ENCODE measurements at regions not wholly inside any gene's neighbourhood (a gene's known extent, or its start where the extent isn't known, plus 50 kb on each side); places are given as distances from the start of the nearest gene placed in this dataset.

DNA sequence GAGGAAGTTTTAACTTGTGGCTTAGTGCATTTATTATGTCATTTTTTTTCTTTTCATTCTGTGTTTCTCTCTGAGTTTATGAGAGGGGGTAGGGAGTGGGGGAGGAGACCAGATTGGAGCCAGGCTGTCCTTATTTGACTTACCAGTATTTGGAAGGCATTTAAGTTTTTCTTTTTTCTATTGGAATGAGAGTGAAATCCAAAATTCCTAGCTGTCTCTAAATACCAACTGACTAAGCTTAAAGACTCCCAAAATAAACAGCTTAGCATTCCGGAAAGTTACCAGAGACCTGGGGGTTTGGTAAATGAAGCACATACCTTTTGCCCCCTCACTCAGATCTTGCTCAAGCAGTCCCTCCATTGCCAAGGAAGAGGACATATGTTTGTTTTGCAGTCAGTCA is 581.9 kb upstream of the BRINP1 start:
- no peak overlapping the region for H3K4me3 ChIP-seq
- no peak for FAIRE-seq
- no peaks in the 10 kb centered on the region for H3K9me3 ChIP-seq
- H3K27ac ChIP-seq: no peak overlapping the region
- no peaks in the 10 kb centered on the region for H3K4me1 ChIP-seq
- ATAC-seq: no peak
- no peak overlapping the region for H3K4me2 ChIP-seq
- 5% methylated on average over 1 of the region's 1 CpG for WGBS (ENCODE audit: missing lambda C conversion rate)
- ChIA-PET CTCF (interaction anchor here (0.5 to 3.1 kb wide), 4 partner anchors 9 to 504 kb away, joined by 3 to 13 read pairs (median 4); no protein-coding TSS in a partner anchor), POLR2A (no interaction called here)
- TF ChIP-seq EHMT2 (IDR thresholded peaks at IDR 0.05; ENCODE audit: low read depth): no peak
- no peak for DNase-seq (ENCODE audit: low read depth in 1 of 2, low spot score in 1 of 2)

DNA sequence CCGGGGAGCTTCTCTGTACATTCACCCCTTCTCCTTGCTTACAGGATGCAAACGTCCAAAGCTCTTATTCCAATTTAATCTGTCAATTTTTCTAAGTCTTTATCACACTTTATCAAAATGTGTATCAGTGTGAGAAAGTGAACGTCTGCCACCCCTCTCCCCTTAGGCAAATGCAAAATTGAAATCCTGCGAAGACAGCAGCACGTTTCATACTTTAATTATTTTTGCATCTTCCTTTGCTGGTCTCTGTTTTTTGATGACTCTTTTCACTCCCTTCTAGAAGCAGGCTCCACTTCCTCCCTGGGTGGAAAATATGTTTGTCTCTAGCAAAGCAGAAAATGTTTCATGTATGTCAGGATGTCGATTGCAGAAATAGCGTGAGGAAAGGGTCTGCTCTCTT is 576.5 kb upstream of the BRINP1 start:
- DNase-seq (ENCODE audit: low read depth in 1 of 2, low spot score in 1 of 2) (no peak), FAIRE-seq (no peak), ATAC-seq (no peak)
- H3K4me1 ChIP-seq: no peaks in the 10 kb centered on the region
- H3K4me2 ChIP-seq: no peak overlapping the region
- POLR2A ChIA-PET: no interaction called here
- no peak for TF ChIP-seq MAFK (IDR thresholded peaks at IDR 0.05; ENCODE audit: partially characterized antibody)
- TF ChIP-seq EP300 (IDR thresholded peaks at IDR 0.05): no peak
- no peak for TF ChIP-seq TP53 (CRISPR knock-in tag; IDR thresholded peaks at IDR 0.05)
- TF ChIP-seq NR3C1 (IDR thresholded peaks at IDR 0.05): no peak
- no peak for TF ChIP-seq BHLHE40 (IDR thresholded peaks at IDR 0.05; ENCODE audit: low read depth, low read length)
- no peak for TF ChIP-seq RNF2 (IDR thresholded peaks at IDR 0.05; ENCODE audit: borderline replicate concordance, low read depth)
- TF ChIP-seq CHD4 (IDR thresholded peaks at IDR 0.05; ENCODE audit: borderline replicate concordance): no peak
- TF ChIP-seq ZFP36 (IDR thresholded peaks at IDR 0.05; ENCODE audit: borderline replicate concordance, partially characterized antibody): no peak
- TF ChIP-seq, protein P1, sequence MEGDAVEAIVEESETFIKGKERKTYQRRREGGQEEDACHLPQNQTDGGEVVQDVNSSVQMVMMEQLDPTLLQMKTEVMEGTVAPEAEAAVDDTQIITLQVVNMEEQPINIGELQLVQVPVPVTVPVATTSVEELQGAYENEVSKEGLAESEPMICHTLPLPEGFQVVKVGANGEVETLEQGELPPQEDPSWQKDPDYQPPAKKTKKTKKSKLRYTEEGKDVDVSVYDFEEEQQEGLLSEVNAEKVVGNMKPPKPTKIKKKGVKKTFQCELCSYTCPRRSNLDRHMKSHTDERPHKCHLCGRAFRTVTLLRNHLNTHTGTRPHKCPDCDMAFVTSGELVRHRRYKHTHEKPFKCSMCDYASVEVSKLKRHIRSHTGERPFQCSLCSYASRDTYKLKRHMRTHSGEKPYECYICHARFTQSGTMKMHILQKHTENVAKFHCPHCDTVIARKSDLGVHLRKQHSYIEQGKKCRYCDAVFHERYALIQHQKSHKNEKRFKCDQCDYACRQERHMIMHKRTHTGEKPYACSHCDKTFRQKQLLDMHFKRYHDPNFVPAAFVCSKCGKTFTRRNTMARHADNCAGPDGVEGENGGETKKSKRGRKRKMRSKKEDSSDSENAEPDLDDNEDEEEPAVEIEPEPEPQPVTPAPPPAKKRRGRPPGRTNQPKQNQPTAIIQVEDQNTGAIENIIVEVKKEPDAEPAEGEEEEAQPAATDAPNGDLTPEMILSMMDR (IDR thresholded peaks at IDR 0.05): no peak
- no peak for TF ChIP-seq TFCP2L1 (CRISPR knock-in tag; IDR thresholded peaks at IDR 0.05)
- no peak for TF ChIP-seq RAD21 (conservative IDR thresholded peaks at IDR 0.05 in 1 of 2, IDR thresholded peaks at IDR 0.05 in 1 of 2)
- no peak for TF ChIP-seq CHD2 (IDR thresholded peaks at IDR 0.05; ENCODE audit: low read length, partially characterized antibody)
- TF ChIP-seq FOSL2 (IDR thresholded peaks at IDR 0.05): no peak
- TF ChIP-seq FOSL2 (CRISPR knock-in tag; IDR thresholded peaks at IDR 0.05): no peak
- no peak for TF ChIP-seq CBX8 (IDR thresholded peaks at IDR 0.05)
- WGBS (ENCODE audit: missing lambda C conversion rate): 29% methylated on average over 7 of the region's 7 CpGs
- no peak overlapping the region for H3K27ac ChIP-seq
- H3K9me3 ChIP-seq: no peaks in the 10 kb centered on the region
- H3K4me3 ChIP-seq: no peak overlapping the region
- CTCF ChIA-PET: interaction anchor here (0.6 to 1.5 kb wide), 4 partner anchors 15 to 374 kb away, joined by 3 to 7 read pairs (median 4); no protein-coding TSS in a partner anchor

DNA sequence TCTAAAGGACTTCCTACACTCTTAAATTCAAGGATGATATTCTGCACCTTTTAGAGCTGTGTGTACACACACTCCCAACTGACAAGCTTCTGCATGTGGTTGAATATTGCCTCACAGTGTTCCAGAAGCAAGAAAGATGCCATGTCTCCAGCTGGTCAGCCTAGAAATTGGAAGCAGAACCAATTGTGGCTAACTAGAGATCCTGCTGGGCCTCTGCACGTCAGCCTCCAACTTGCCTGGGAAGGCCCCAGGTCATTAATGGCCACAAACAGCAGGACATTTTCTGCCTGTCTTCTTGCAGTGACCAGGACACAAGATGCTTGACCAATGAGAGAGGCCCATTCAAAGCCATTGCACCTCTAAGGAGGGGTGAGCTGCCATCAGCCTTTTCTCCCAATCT is 571.9 kb upstream of the BRINP1 start:
- Histone ChIP-seq H3K4me2 (no peak overlapping the region), H3K4me1 (no peaks in the 10 kb centered on the region), H3K9me3 (no peaks in the 10 kb centered on the region), H3K4me3 (no peak overlapping the region), H3K27ac (no peak overlapping the region)
- ATAC-seq (no peak), DNase-seq (ENCODE audit: low read depth in 1 of 2, low spot score in 1 of 2) (no peak), FAIRE-seq (no peak)
- ChIA-PET POLR2A (no interaction called here), CTCF (interaction anchor here (0.6 to 1.2 kb wide), 3 partner anchors 10 to 151 kb away, joined by 3 read pairs; no protein-coding TSS in a partner anchor)
- no peak for TF ChIP-seq RCOR1 (IDR thresholded peaks at IDR 0.05; ENCODE audit: low read depth, low read length)
- TF ChIP-seq, protein P2, sequence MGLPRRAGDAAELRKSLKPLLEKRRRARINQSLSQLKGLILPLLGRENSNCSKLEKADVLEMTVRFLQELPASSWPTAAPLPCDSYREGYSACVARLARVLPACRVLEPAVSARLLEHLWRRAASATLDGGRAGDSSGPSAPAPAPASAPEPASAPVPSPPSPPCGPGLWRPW (IDR thresholded peaks at IDR 0.05): no peak
- TF ChIP-seq, protein P3, sequence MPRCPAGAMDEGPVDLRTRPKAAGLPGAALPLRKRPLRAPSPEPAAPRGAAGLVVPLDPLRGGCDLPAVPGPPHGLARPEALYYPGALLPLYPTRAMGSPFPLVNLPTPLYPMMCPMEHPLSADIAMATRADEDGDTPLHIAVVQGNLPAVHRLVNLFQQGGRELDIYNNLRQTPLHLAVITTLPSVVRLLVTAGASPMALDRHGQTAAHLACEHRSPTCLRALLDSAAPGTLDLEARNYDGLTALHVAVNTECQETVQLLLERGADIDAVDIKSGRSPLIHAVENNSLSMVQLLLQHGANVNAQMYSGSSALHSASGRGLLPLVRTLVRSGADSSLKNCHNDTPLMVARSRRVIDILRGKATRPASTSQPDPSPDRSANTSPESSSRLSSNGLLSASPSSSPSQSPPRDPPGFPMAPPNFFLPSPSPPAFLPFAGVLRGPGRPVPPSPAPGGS (IDR thresholded peaks at IDR 0.05): no peak
- TF ChIP-seq MAFK (IDR thresholded peaks at IDR 0.05; ENCODE audit: partially characterized antibody): no peak
- WGBS (ENCODE audit: missing lambda C conversion rate): 13% methylated on average over 1 of the region's 1 CpG

DNA sequence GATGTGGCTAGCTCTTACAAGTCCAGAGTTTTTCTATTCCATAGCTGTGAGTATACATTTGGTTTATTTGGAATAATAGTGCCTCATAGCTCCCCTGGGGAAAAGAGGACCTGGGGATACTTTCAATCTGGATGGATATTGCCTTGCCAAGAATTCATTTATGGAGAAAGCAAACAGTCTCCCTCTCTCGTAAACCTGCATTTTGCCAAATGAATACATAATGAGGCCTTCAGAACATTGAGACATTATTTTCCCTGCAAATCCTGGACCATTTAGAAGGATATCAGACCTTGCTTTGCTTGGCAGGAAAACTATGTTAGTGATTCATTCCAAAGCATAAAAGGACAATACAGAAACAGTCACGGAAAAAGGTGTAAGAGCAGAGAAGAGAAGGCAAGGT is 569.6 kb upstream of the BRINP1 start:
- no peak for ATAC-seq
- Histone ChIP-seq H3K4me2 (no peak overlapping the region), H3K27ac (no peak overlapping the region), H3K9me3 (no peaks in the 10 kb centered on the region), H3K4me3 (no peak overlapping the region), H3K4me1 (no peaks in the 10 kb centered on the region)
- POLR2A ChIA-PET: no interaction called here
- TF ChIP-seq ZC3H11A (IDR thresholded peaks at IDR 0.05) (no peak), JUN (IDR thresholded peaks at IDR 0.05) (no peak), ESRRA (IDR thresholded peaks at IDR 0.05; ENCODE audit: borderline replicate concordance, low read length) (no peak), CBX8 (IDR thresholded peaks at IDR 0.05) (no peak), POLR2AphosphoS2 (conservative IDR thresholded peaks at IDR 0.05; ENCODE audit: low read length) (no peak)
- TF ChIP-seq, protein P4, sequence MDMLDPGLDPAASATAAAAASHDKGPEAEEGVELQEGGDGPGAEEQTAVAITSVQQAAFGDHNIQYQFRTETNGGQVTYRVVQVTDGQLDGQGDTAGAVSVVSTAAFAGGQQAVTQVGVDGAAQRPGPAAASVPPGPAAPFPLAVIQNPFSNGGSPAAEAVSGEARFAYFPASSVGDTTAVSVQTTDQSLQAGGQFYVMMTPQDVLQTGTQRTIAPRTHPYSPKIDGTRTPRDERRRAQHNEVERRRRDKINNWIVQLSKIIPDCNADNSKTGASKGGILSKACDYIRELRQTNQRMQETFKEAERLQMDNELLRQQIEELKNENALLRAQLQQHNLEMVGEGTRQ (IDR thresholded peaks at IDR 0.05): no peak
- TF ChIP-seq, protein P5, sequence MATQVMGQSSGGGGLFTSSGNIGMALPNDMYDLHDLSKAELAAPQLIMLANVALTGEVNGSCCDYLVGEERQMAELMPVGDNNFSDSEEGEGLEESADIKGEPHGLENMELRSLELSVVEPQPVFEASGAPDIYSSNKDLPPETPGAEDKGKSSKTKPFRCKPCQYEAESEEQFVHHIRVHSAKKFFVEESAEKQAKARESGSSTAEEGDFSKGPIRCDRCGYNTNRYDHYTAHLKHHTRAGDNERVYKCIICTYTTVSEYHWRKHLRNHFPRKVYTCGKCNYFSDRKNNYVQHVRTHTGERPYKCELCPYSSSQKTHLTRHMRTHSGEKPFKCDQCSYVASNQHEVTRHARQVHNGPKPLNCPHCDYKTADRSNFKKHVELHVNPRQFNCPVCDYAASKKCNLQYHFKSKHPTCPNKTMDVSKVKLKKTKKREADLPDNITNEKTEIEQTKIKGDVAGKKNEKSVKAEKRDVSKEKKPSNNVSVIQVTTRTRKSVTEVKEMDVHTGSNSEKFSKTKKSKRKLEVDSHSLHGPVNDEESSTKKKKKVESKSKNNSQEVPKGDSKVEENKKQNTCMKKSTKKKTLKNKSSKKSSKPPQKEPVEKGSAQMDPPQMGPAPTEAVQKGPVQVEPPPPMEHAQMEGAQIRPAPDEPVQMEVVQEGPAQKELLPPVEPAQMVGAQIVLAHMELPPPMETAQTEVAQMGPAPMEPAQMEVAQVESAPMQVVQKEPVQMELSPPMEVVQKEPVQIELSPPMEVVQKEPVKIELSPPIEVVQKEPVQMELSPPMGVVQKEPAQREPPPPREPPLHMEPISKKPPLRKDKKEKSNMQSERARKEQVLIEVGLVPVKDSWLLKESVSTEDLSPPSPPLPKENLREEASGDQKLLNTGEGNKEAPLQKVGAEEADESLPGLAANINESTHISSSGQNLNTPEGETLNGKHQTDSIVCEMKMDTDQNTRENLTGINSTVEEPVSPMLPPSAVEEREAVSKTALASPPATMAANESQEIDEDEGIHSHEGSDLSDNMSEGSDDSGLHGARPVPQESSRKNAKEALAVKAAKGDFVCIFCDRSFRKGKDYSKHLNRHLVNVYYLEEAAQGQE (IDR thresholded peaks at IDR 0.05): no peak
- no peak for FAIRE-seq
- CTCF ChIA-PET: no interaction called here
- no peak for DNase-seq (ENCODE audit: low read depth in 1 of 2, low spot score in 1 of 2)
- 10% methylated on average over 2 of the region's 2 CpGs for WGBS (ENCODE audit: missing lambda C conversion rate)

Data from A549 (cell line).